Right lobe of liver (tissue), 6 donors: ENCODE measurements at regions not wholly inside any gene's neighbourhood (a gene's known extent, or its start where the extent isn't known, plus 50 kb on each side); places are given as distances from the start of the nearest gene placed in this dataset.

ENCODE experiments used
- ATAC-seq, 4 donors: fragments of 200-7000 bp; cut with Tn5 transposase; one replicate each; pipeline ENCODE4 v1.9.1; 2020; ENCODE audit warnings: mild to moderate bottlenecking in 4 of 4, moderate library complexity in 4 of 4
- DNase-seq, 3 donors: peaks; one replicate each; pipeline ENCODE4 v3.0.0-alpha.2; 2020
- H3K27ac ChIP-seq, 3 donors: fragments of 200-600 bp; one replicate each; pipeline ENCODE4 v1.8.0; 2022
- H3K27me3 ChIP-seq, 2 donors: fragments of 200-600 bp; one replicate each; pipeline ENCODE4 v1.8.0; 2022
- H3K36me3 ChIP-seq, 4 donors: fragments of 200-600 bp; sonication (generic) in 1 of 4; one replicate each; pipeline versions ENCODE4 v1.5.1 to v1.8.0; 2017 to 2022; ENCODE audit warnings: control low read depth in 1 of 4
- H3K4me1 ChIP-seq, 4 donors: fragments of 200-600 bp; sonication (generic) in 1 of 4; one replicate each; pipeline versions ENCODE4 v1.5.1 to v1.8.0; 2017 to 2022; ENCODE audit warnings: control low read depth in 1 of 4
- H3K4me3 ChIP-seq, 3 donors: fragments of 200-600 bp; one replicate each; pipeline ENCODE4 v1.8.0; 2022
- H3K9me3 ChIP-seq, 4 donors: fragments of 200-600 bp; sonication (generic) in 1 of 4; one replicate each; pipeline versions ENCODE4 v1.5.1 to v1.8.0; 2017 to 2022; ENCODE audit warnings: control low read depth in 1 of 4
- CTCF ChIP-seq, 4 donors: fragments of 200-600 bp in 3 of 4; fragments of 450-650 bp in 1 of 4; IDR thresholded peaks; one replicate each; pipeline versions ENCODE4 v1.5.1 to v1.8.0; 2016 to 2022; ENCODE audit warnings: antibody characterized with exemption in 4 of 4, mild to moderate bottlenecking in 2 of 4
- POLR2A ChIP-seq: fragments of 450-650 bp; IDR thresholded peaks from one replicate; pipeline ENCODE4 v1.6.1; 2017; ENCODE audit warnings: antibody characterized with exemption, mild to moderate bottlenecking
- WGBS: methylation state at CpG from one replicate; pipeline ENCODE4 v1.1.6; 2018; ENCODE audit warnings: low coverage, low lambda C conversion rate; ENCODE audit not compliant: insufficient coverage; ENCODE audit errors: missing lambda C conversion rate; 5-methylcytosine and 5-hydroxymethylcytosine counted together
- intact Hi-C, 2 donors: fragments of 100-400 bp; cut with DNase I; formaldehyde crosslinking; loops; one replicate each; pipeline versions ENCODE4 v1.11.2 to v1.14.1; 2022
- donor health status: DM: no; HTN: yes; CAD: no.
- donor health status: DM: no; HTN: no; CAD: no.
- donor health status: DM: no; HTN: no; CAD: no.
- donor health status: DM: no; HTN: yes; CAD: no.
- donor health status: DM: no; HTN: yes; CAD: no.

- H3K36me3 ChIP-seq: no peaks in the 10 kb centered on the region
- 10% methylated on average over 1 of the region's 1 CpG for WGBS
- peak overlapping the region in 1 of 3 donors; percentile 42 for H3K27ac ChIP-seq
- peaks cover 0 to 14% (median 1%) of the 10 kb centered on the region in 4 donors for H3K4me1 ChIP-seq
- TF ChIP-seq POLR2A (no peak), CTCF (IDR thresholded peaks at IDR 0.05) (no peak)
- no peak for DNase-seq
- H3K9me3 ChIP-seq: no peaks in the 10 kb centered on the region
- H3K27me3 ChIP-seq: no peaks in the 10 kb centered on the region
- H3K4me3 ChIP-seq: no peak overlapping the region
- intact Hi-C loops: no loop called here
- ATAC-seq: peak; percentile 84 to 95 (median 93)
Measured at GRCh38 chr2:154587739-154588138, 110.8 kb upstream of the KCNJ3 start.

- TF ChIP-seq CTCF (IDR thresholded peaks at IDR 0.05) (no peak), POLR2A (no peak)
- DNase-seq (no peak), ATAC-seq (no peak)
- H3K27me3 ChIP-seq: no peaks in the 10 kb centered on the region
- WGBS: 86% methylated on average over 1 of the region's 1 CpG
- peaks cover 0 to 14% (median 1%) of the 10 kb centered on the region in 4 donors for H3K4me1 ChIP-seq
- intact Hi-C loops: no loop called here
- H3K36me3 ChIP-seq: no peaks in the 10 kb centered on the region
- no peaks in the 10 kb centered on the region for H3K9me3 ChIP-seq
- H3K27ac ChIP-seq: no peak overlapping the region
- no peak overlapping the region for H3K4me3 ChIP-seq
Measured at GRCh38 chr2:154588838-154589237, 109.7 kb upstream of the KCNJ3 start.

DNA sequence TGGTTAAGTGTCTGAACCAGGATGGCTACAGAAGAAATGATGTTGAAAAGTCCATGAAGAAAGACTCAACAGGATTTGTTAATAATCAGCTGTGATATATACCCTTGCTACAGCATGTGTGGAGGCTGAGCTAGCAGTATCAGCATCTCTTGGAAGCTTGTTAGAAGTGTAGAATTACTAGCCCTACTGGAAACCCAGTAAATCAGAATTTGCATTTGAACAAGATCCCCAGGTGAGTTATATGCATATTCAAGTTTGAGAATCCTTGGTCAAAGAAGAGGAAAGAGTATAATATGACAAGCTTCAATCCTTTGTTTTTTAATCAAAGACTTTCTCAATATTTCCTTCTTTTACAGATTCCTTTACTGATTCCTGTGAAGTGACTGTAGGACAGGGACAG, 109.0 kb upstream of the KCNJ3 start:
- no peaks in the 10 kb centered on the region for H3K9me3 ChIP-seq
- H3K4me1 ChIP-seq: peaks cover 0 to 14% (median 1%) of the 10 kb centered on the region in 4 donors
- intact Hi-C loops: no loop called here
- no peaks in the 10 kb centered on the region for H3K27me3 ChIP-seq
- ATAC-seq: no peak
- H3K4me3 ChIP-seq: no peak overlapping the region
- H3K27ac ChIP-seq: no peak overlapping the region
- no peaks in the 10 kb centered on the region for H3K36me3 ChIP-seq
- TF ChIP-seq CTCF (IDR thresholded peaks at IDR 0.05): no peak
- no peak for TF ChIP-seq POLR2A
- no peak for DNase-seq

- Histone ChIP-seq H3K27me3 (no peaks in the 10 kb centered on the region), H3K9me3 (no peaks in the 10 kb centered on the region), H3K27ac (no peak overlapping the region), H3K4me3 (no peak overlapping the region), H3K36me3 (no peaks in the 10 kb centered on the region), H3K4me1 (peaks cover 0 to 14% (median 1%) of the 10 kb centered on the region in 4 donors)
- WGBS: 61% methylated on average over 2 of the region's 2 CpGs
- DNase-seq (no peak), ATAC-seq (no peak)
- TF ChIP-seq CTCF (IDR thresholded peaks at IDR 0.05) (no peak), POLR2A (no peak)
- intact Hi-C loops: no loop called here
Measured at GRCh38 chr2:154591294-154591820, 107.1 kb upstream of the KCNJ3 start.

- Histone ChIP-seq H3K4me3 (no peak overlapping the region), H3K9me3 (no peaks in the 10 kb centered on the region), H3K27me3 (no peaks in the 10 kb centered on the region), H3K27ac (no peak overlapping the region), H3K36me3 (no peaks in the 10 kb centered on the region), H3K4me1 (no peaks in the 10 kb centered on the region)
- no peak for ATAC-seq
- no peak for DNase-seq
- intact Hi-C loops: no loop called here
- no peak for TF ChIP-seq POLR2A
- TF ChIP-seq CTCF (IDR thresholded peaks at IDR 0.05): no peak
- WGBS: 96% methylated on average over 3 of the region's 3 CpGs
Measured at GRCh38 chr2:154599189-154599588, 99.3 kb upstream of the KCNJ3 start.
